ENCODE measurements at regions not wholly inside any gene's neighbourhood (a gene's known extent, or its start where the extent isn't known, plus 50 kb on each side); places are given as distances from the start of the nearest gene placed in this dataset.
A peak's percentile ranks its signal among the peaks of the same experiment; 100 is the strongest.

- DNase-seq (no peak), ATAC-seq (ENCODE audit: low FRiP score in 2 of 2) (no peak)
- no peak for TF ChIP-seq EP300 (IDR thresholded peaks at IDR 0.05)
- no peak for TF ChIP-seq POLR2A (IDR thresholded peaks at IDR 0.05)
- TF ChIP-seq CTCF (IDR thresholded peaks at IDR 0.05): no peak
- TF ChIP-seq POLR2AphosphoS5 (IDR thresholded peaks at IDR 0.05): no peak
- no peak overlapping the region for H3K4me3 ChIP-seq
- H3K36me3 ChIP-seq: no peaks in the 10 kb centered on the region
- H3K27me3 ChIP-seq: no peaks in the 10 kb centered on the region
- H3K27ac ChIP-seq: no peak overlapping the region
- WGBS, 2 donors: 29 to 32% methylated on average over 6 of the region's 6 CpGs
- no peaks in the 10 kb centered on the region for H3K4me1 ChIP-seq
- H3K9me3 ChIP-seq: no peaks in the 10 kb centered on the region
These were observed 70.2 kb downstream of the HRH4 start for GRCh38 chr18:24530630-24531111.

- Histone ChIP-seq H3K9me3 (no peaks in the 10 kb centered on the region), H3K4me3 (no peak overlapping the region), H3K36me3 (no peaks in the 10 kb centered on the region), H3K27ac (no peak overlapping the region), H3K4me1 (no peaks in the 10 kb centered on the region), H3K27me3 (no peaks in the 10 kb centered on the region)
- TF ChIP-seq POLR2AphosphoS5 (IDR thresholded peaks at IDR 0.05) (no peak), POLR2A (IDR thresholded peaks at IDR 0.05) (no peak), EP300 (IDR thresholded peaks at IDR 0.05) (no peak), CTCF (IDR thresholded peaks at IDR 0.05) (no peak)
- no peak for DNase-seq
- peak in 1 of 2 donors; percentile 16 for ATAC-seq (ENCODE audit: low FRiP score in 2 of 2)
- 89 to 98% methylated on average over 6 of the region's 6 CpGs for WGBS, 2 donors
These were observed 73.8 kb downstream of the HRH4 start for GRCh38 chr18:24534271-24534670.

- Histone ChIP-seq H3K27ac (no peak overlapping the region), H3K27me3 (no peaks in the 10 kb centered on the region), H3K4me3 (no peak overlapping the region), H3K4me1 (no peaks in the 10 kb centered on the region), H3K36me3 (no peaks in the 10 kb centered on the region), H3K9me3 (no peaks in the 10 kb centered on the region)
- no peak for DNase-seq
- WGBS, 2 donors: 71 to 73% methylated on average over 4 of the region's 4 CpGs
- TF ChIP-seq EP300 (IDR thresholded peaks at IDR 0.05) (no peak), POLR2A (IDR thresholded peaks at IDR 0.05) (no peak), POLR2AphosphoS5 (IDR thresholded peaks at IDR 0.05) (no peak), CTCF (IDR thresholded peaks at IDR 0.05) (no peak)
- ATAC-seq (ENCODE audit: low FRiP score in 2 of 2): peak in 1 of 2 donors; percentile 47
These were observed 74.3 kb downstream of the HRH4 start for GRCh38 chr18:24534737-24535136.

- peak in 1 of 2 donors; percentile 68 for ATAC-seq (ENCODE audit: low FRiP score in 2 of 2)
- DNase-seq: no peak
- Histone ChIP-seq H3K4me3 (no peak overlapping the region), H3K9me3 (no peaks in the 10 kb centered on the region), H3K27me3 (no peaks in the 10 kb centered on the region), H3K36me3 (no peaks in the 10 kb centered on the region), H3K27ac (no peak overlapping the region), H3K4me1 (no peaks in the 10 kb centered on the region)
- TF ChIP-seq EP300 (IDR thresholded peaks at IDR 0.05): no peak
- no peak for TF ChIP-seq POLR2AphosphoS5 (IDR thresholded peaks at IDR 0.05)
- no peak for TF ChIP-seq POLR2A (IDR thresholded peaks at IDR 0.05)
- no peak for TF ChIP-seq CTCF (IDR thresholded peaks at IDR 0.05)
- WGBS, 2 donors: 81 to 83% methylated on average over 3 of the region's 3 CpGs
These were observed 75.3 kb downstream of the HRH4 start for GRCh38 chr18:24535527-24536295.

GRCh38 chr18:24536326-24536725 lies 75.9 kb downstream of the HRH4 start:
- Histone ChIP-seq H3K36me3 (no peaks in the 10 kb centered on the region), H3K27ac (no peak overlapping the region), H3K27me3 (no peaks in the 10 kb centered on the region), H3K4me3 (no peak overlapping the region), H3K4me1 (no peaks in the 10 kb centered on the region), H3K9me3 (no peaks in the 10 kb centered on the region)
- TF ChIP-seq POLR2A (IDR thresholded peaks at IDR 0.05) (no peak), CTCF (IDR thresholded peaks at IDR 0.05) (no peak)
- DNase-seq (no peak), ATAC-seq (ENCODE audit: low FRiP score in 2 of 2) (peak in 1 of 2 donors; percentile 67)
- WGBS, 2 donors: 64 to 77% methylated on average over 4 of the region's 4 CpGs
